Osteoblast (primary cell): ENCODE measurements at regions not wholly inside any gene's neighbourhood (a gene's known extent, or its start where the extent isn't known, plus 50 kb on each side); places are given as distances from the start of the nearest gene placed in this dataset.

Source experiments
- DNase-seq: peaks from one replicate; pipeline ENCODE4 v3.0.0; 2011; ENCODE audit warnings: low spot score, mixed read lengths; ENCODE audit not compliant: insufficient read length; ENCODE audit errors: missing footprints
- H2AFZ ChIP-seq: 2 replicates; pipeline ENCODE4 v1.6.0; 2011; ENCODE audit warnings: mild to moderate bottlenecking, low read length
- H3K27ac ChIP-seq: 2 replicates; pipeline ENCODE4 v1.5.1; 2011; ENCODE audit warnings: mild to moderate bottlenecking, low read depth, low read length, moderate library complexity
- H3K27me3 ChIP-seq: 2 replicates; pipeline ENCODE4 v1.6.0; 2012; ENCODE audit warnings: mild to moderate bottlenecking, control low read depth, inconsistent platforms, low read length, moderate library complexity; ENCODE audit not compliant: insufficient read depth
- H3K36me3 ChIP-seq: 2 replicates; pipeline ENCODE4 v1.5.1; 2011; ENCODE audit warnings: mild to moderate bottlenecking, low read length, control low read depth, moderate library complexity; ENCODE audit not compliant: insufficient read depth
- H3K4me1 ChIP-seq: 2 replicates; pipeline ENCODE4 v1.5.1; 2011; ENCODE audit warnings: mild to moderate bottlenecking, low read length, control low read depth, moderate library complexity; ENCODE audit not compliant: insufficient read depth
- H3K4me2 ChIP-seq: 2 replicates; pipeline ENCODE4 v1.6.0; 2011; ENCODE audit warnings: mild to moderate bottlenecking, low read length; ENCODE audit not compliant: insufficient read depth
- H3K4me3 ChIP-seq: fragments of 200-600 bp; sonication (generic); 3 replicates; pipeline ENCODE4 v1.5.1; 2012; ENCODE audit warnings: mild to moderate bottlenecking, low read length, inconsistent platforms; ENCODE audit not compliant: insufficient read depth
- H3K79me2 ChIP-seq: 2 replicates; pipeline ENCODE4 v1.6.0; 2012; ENCODE audit warnings: mild to moderate bottlenecking, low read length, control low read depth, inconsistent platforms; ENCODE audit not compliant: insufficient read depth
- H3K9me3 ChIP-seq: 2 replicates; pipeline ENCODE4 v1.5.1; 2011; ENCODE audit warnings: low read depth, low read length, control low read depth
- H4K20me1 ChIP-seq: 2 replicates; pipeline ENCODE4 v1.6.0; 2012; ENCODE audit warnings: mild to moderate bottlenecking, low read length, control low read depth; ENCODE audit not compliant: insufficient read depth
- TF ChIP-seq, protein P1 (sequence below): IDR thresholded peaks from 2 replicates; pipeline ENCODE4 v1.5.1; 2011; ENCODE audit warnings: mild to moderate bottlenecking, low read depth, low read length, moderate library complexity; ENCODE audit errors: extremely low read depth

GRCh38 chr12:43094886-43095575 is 457.0 kb downstream of the ADAMTS20 start:
- no peaks in the 10 kb centered on the region for H3K27me3 ChIP-seq
- no peak overlapping the region for H3K27ac ChIP-seq
- peaks cover 9% of the 10 kb centered on the region for H3K4me1 ChIP-seq
- no peaks in the 10 kb centered on the region for H3K36me3 ChIP-seq
- no peaks in the 10 kb centered on the region for H4K20me1 ChIP-seq
- no peak overlapping the region for H3K4me3 ChIP-seq
- DNase-seq: no peak
- TF ChIP-seq, protein P1, sequence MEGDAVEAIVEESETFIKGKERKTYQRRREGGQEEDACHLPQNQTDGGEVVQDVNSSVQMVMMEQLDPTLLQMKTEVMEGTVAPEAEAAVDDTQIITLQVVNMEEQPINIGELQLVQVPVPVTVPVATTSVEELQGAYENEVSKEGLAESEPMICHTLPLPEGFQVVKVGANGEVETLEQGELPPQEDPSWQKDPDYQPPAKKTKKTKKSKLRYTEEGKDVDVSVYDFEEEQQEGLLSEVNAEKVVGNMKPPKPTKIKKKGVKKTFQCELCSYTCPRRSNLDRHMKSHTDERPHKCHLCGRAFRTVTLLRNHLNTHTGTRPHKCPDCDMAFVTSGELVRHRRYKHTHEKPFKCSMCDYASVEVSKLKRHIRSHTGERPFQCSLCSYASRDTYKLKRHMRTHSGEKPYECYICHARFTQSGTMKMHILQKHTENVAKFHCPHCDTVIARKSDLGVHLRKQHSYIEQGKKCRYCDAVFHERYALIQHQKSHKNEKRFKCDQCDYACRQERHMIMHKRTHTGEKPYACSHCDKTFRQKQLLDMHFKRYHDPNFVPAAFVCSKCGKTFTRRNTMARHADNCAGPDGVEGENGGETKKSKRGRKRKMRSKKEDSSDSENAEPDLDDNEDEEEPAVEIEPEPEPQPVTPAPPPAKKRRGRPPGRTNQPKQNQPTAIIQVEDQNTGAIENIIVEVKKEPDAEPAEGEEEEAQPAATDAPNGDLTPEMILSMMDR: no peak
- no peaks in the 10 kb centered on the region for H3K9me3 ChIP-seq
- no peaks in the 10 kb centered on the region for H3K79me2 ChIP-seq
- H3K4me2 ChIP-seq: no peak overlapping the region
- no peak overlapping the region for H2AFZ ChIP-seq

- Histone ChIP-seq H2AFZ (no peak overlapping the region), H4K20me1 (no peaks in the 10 kb centered on the region), H3K4me1 (no peaks in the 10 kb centered on the region), H3K4me3 (no peak overlapping the region), H3K27me3 (no peaks in the 10 kb centered on the region), H3K36me3 (no peaks in the 10 kb centered on the region), H3K79me2 (no peaks in the 10 kb centered on the region), H3K4me2 (no peak overlapping the region), H3K9me3 (no peaks in the 10 kb centered on the region), H3K27ac (no peak overlapping the region)
- no peak for DNase-seq
- TF ChIP-seq, protein P1: no peak
Observed at GRCh38 chr12:43090981-43091380, 461.0 kb downstream of the ADAMTS20 start.

GRCh38 chr12:43087195-43088091 is 464.6 kb downstream of the ADAMTS20 start:
- no peaks in the 10 kb centered on the region for H3K27me3 ChIP-seq
- no peaks in the 10 kb centered on the region for H3K36me3 ChIP-seq
- no peak for DNase-seq
- no peak overlapping the region for H3K4me3 ChIP-seq
- H3K9me3 ChIP-seq: no peaks in the 10 kb centered on the region
- H3K27ac ChIP-seq: no peak overlapping the region
- TF ChIP-seq, protein P1: no peak
- H2AFZ ChIP-seq: no peak overlapping the region
- H3K4me2 ChIP-seq: no peak overlapping the region
- H4K20me1 ChIP-seq: no peaks in the 10 kb centered on the region
- H3K79me2 ChIP-seq: no peaks in the 10 kb centered on the region
- H3K4me1 ChIP-seq: no peaks in the 10 kb centered on the region

DNA sequence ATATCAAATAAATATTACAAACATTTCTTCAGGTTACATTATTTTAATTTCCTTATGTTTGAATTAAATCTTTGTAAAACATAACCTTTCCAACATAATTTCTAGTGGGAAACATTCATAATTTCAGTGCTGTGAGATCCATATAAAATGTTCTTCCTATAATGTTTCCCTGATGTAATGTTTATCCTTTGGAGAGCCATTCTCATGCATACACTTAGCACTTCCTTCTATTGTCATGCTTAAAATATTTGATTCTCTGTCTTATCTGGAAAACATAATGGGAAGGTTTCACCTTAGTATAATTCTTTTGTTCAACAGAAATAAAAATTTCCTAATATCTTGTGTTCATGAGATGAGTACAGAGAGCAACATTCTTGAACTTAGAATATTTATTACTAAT is 472.5 kb downstream of the ADAMTS20 start:
- TF ChIP-seq, protein P1: no peak

More for the DNA sequence above, 472.5 kb downstream of the ADAMTS20 start:
- Histone ChIP-seq H3K27me3 (no peaks in the 10 kb centered on the region), H4K20me1 (no peaks in the 10 kb centered on the region), H3K36me3 (no peaks in the 10 kb centered on the region), H3K4me1 (no peaks in the 10 kb centered on the region), H3K4me3 (no peak overlapping the region), H3K9me3 (no peaks in the 10 kb centered on the region), H2AFZ (no peak overlapping the region), H3K4me2 (no peak overlapping the region), H3K27ac (no peak overlapping the region), H3K79me2 (no peaks in the 10 kb centered on the region)
- DNase-seq: no peak
